ENCODE measurements at regions not wholly inside any gene's neighbourhood (a gene's known extent, or its start where the extent isn't known, plus 50 kb on each side); places are given as distances from the start of the nearest gene placed in this dataset.

DNA sequence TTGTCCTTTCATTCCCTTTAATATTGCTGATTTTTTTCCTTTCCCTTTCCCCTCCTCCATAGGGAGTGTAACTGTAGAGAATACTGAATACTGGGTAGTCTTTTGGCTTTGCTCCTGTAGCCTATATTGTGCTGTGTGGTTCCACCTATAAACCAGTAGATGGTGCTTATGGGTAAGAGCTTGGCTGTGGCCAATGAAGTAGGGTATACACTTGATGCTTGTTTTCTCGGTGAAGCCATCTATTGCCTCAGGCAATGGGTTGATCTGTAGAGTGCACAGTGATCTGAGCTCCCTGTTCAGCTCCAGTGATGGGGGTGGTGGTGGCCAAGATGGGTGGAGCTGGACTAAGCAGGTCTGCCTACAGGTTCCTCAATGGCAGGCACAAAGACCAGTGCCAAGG, 203.3 kb upstream of the IMPG1 start:
- DNase-seq: no peak
- CTCF ChIA-PET: no interaction called here
- WGBS (ENCODE audit: insufficient coverage): 88% methylated on average over 1 of the region's 1 CpG

DNA sequence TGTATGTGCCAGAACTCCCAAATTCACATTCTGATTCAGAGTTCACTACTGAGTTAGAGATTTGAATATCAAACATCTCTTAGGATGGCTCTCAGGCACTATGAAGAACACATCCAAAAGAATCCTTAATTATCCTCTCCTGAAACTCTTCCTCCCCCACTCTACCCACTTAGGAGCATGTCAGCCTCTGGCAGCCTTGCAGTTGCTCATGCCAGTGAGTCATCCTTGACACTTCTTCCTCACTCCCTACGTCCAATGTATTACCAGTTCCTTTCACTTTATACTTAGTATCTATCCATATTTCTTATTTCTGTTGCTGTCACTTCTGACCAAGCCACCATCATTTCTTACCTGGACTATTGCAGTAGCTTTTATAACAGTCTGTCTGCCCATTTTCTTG, 192.0 kb upstream of the IMPG1 start:
- DNase-seq: no peak
- 78% methylated on average over 1 of the region's 1 CpG for WGBS (ENCODE audit: insufficient coverage)
- Histone ChIP-seq H3K27ac (ENCODE audit: insufficient read depth in 1 of 2, low read depth in 1 of 2, low read length in 2 of 2, poor library complexity in 1 of 2, severe bottlenecking in 2 of 2) (no peak overlapping the region), H3K36me3 (ENCODE audit: control insufficient read depth in 4 of 4, insufficient read depth in 4 of 4, low read length in 3 of 4) (no peaks in the 10 kb centered on the region), H3K4me3 (ENCODE audit: control insufficient read depth in 1 of 7, extremely low read depth in 1 of 7, insufficient read depth in 4 of 7, low read depth in 2 of 7, low read length in 6 of 7) (no peak overlapping the region), H3K9me3 (ENCODE audit: control extremely low read depth in 1 of 5, control insufficient read depth in 4 of 5, insufficient read depth in 2 of 5, low read depth in 1 of 5, low read length in 4 of 5) (peaks cover 0 to 7% (median 2%) of the 10 kb centered on the region in 5 experiments), H3K4me1 (ENCODE audit: control extremely low read depth in 1 of 4, control insufficient read depth in 4 of 4, insufficient read depth in 4 of 4, low read length in 3 of 4) (no peaks in the 10 kb centered on the region), H3K27me3 (replicated peaks in 2 of 5; ENCODE audit: control insufficient read depth in 4 of 5, insufficient read depth in 5 of 5, low read length in 4 of 5) (no peaks in the 10 kb centered on the region)
- POLR2A ChIA-PET: no interaction called here
- CTCF ChIA-PET: no interaction called here

More for the DNA sequence above, 203.3 kb upstream of the IMPG1 start:
- Histone ChIP-seq H3K4me3 (ENCODE audit: control insufficient read depth in 1 of 7, extremely low read depth in 1 of 7, insufficient read depth in 4 of 7, low read depth in 2 of 7, low read length in 6 of 7) (no peak overlapping the region), H3K4me1 (ENCODE audit: control extremely low read depth in 1 of 4, control insufficient read depth in 4 of 4, insufficient read depth in 4 of 4, low read length in 3 of 4) (no peaks in the 10 kb centered on the region), H3K9me3 (ENCODE audit: control extremely low read depth in 1 of 5, control insufficient read depth in 4 of 5, insufficient read depth in 2 of 5, low read depth in 1 of 5, low read length in 4 of 5) (peaks cover 0 to 7% (median 3%) of the 10 kb centered on the region in 5 experiments), H3K27ac (ENCODE audit: insufficient read depth in 1 of 2, low read depth in 1 of 2, low read length in 2 of 2, poor library complexity in 1 of 2, severe bottlenecking in 2 of 2) (no peak overlapping the region), H3K27me3 (replicated peaks in 2 of 5; ENCODE audit: control insufficient read depth in 4 of 5, insufficient read depth in 5 of 5, low read length in 4 of 5) (no peaks in the 10 kb centered on the region), H3K36me3 (ENCODE audit: control insufficient read depth in 4 of 4, insufficient read depth in 4 of 4, low read length in 3 of 4) (no peaks in the 10 kb centered on the region)
- POLR2A ChIA-PET: no interaction called here

DNA sequence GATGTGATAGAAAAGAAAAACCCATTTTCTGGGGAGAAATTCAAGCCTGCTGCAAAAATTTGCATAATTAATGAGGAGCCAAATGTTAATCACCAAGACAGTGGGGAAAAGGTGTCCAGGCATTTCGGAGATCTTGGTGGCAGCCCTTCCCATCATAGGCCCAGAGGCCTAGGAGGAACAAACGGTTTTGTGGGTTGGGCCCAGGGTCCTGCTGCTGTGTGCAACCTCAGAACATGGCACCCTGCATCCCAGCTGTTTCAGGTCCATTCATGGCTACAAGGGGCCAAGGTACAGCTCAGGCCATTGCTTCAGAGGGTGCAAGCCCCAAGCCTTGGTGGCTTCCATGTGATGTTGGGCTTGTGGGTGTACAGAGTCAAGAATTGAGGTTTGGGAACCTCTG, 189.8 kb upstream of the IMPG1 start:
- no peak overlapping the region for H3K27ac ChIP-seq (ENCODE audit: insufficient read depth in 1 of 2, low read depth in 1 of 2, low read length in 2 of 2, poor library complexity in 1 of 2, severe bottlenecking in 2 of 2)
- WGBS (ENCODE audit: insufficient coverage): 83% methylated on average over 2 of the region's 2 CpGs
- H3K27me3 ChIP-seq (replicated peaks in 2 of 5; ENCODE audit: control insufficient read depth in 4 of 5, insufficient read depth in 5 of 5, low read length in 4 of 5): no peaks in the 10 kb centered on the region
- H3K9me3 ChIP-seq (ENCODE audit: control extremely low read depth in 1 of 5, control insufficient read depth in 4 of 5, insufficient read depth in 2 of 5, low read depth in 1 of 5, low read length in 4 of 5): peaks cover 0 to 7% (median 2%) of the 10 kb centered on the region in 5 experiments
- POLR2A ChIA-PET: no interaction called here
- no peaks in the 10 kb centered on the region for H3K36me3 ChIP-seq (ENCODE audit: control insufficient read depth in 4 of 4, insufficient read depth in 4 of 4, low read length in 3 of 4)
- no peak for DNase-seq
- no peaks in the 10 kb centered on the region for H3K4me1 ChIP-seq (ENCODE audit: control extremely low read depth in 1 of 4, control insufficient read depth in 4 of 4, insufficient read depth in 4 of 4, low read length in 3 of 4)
- CTCF ChIA-PET: no interaction called here
- H3K4me3 ChIP-seq (ENCODE audit: control insufficient read depth in 1 of 7, extremely low read depth in 1 of 7, insufficient read depth in 4 of 7, low read depth in 2 of 7, low read length in 6 of 7): no peak overlapping the region

DNA sequence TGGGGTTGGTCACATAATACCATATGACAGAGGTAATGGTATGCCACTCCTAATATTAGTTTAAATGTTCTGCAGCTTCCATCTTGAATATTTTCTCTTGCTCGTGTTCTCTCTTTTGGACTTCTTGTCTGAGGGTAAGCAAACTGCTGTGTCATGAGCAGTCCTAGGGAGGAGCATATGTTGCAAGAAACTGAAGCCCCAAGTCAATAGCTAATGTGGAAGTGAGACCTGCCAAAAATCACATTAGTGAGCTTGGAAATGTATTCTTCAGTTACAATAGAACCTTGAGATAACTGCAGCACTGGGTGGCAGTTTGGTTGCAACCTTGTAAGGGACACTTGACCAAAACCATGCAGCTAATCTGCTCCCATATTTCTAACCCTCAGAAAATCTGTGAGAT, 178.2 kb upstream of the IMPG1 start:
- Histone ChIP-seq H3K36me3 (ENCODE audit: control insufficient read depth in 4 of 4, insufficient read depth in 4 of 4, low read length in 3 of 4) (no peaks in the 10 kb centered on the region), H3K27me3 (replicated peaks in 2 of 5; ENCODE audit: control insufficient read depth in 4 of 5, insufficient read depth in 5 of 5, low read length in 4 of 5) (no peaks in the 10 kb centered on the region), H3K9me3 (ENCODE audit: control extremely low read depth in 1 of 5, control insufficient read depth in 4 of 5, insufficient read depth in 2 of 5, low read depth in 1 of 5, low read length in 4 of 5) (no peaks in the 10 kb centered on the region), H3K27ac (ENCODE audit: insufficient read depth in 1 of 2, low read depth in 1 of 2, low read length in 2 of 2, poor library complexity in 1 of 2, severe bottlenecking in 2 of 2) (no peak overlapping the region), H3K4me3 (ENCODE audit: control insufficient read depth in 1 of 7, extremely low read depth in 1 of 7, insufficient read depth in 4 of 7, low read depth in 2 of 7, low read length in 6 of 7) (no peak overlapping the region), H3K4me1 (ENCODE audit: control extremely low read depth in 1 of 4, control insufficient read depth in 4 of 4, insufficient read depth in 4 of 4, low read length in 3 of 4) (no peaks in the 10 kb centered on the region)
- WGBS (ENCODE audit: insufficient coverage): 40% methylated on average over 1 of the region's 1 CpG
- ChIA-PET CTCF (no interaction called here), POLR2A (no interaction called here)
- DNase-seq: no peak

DNA sequence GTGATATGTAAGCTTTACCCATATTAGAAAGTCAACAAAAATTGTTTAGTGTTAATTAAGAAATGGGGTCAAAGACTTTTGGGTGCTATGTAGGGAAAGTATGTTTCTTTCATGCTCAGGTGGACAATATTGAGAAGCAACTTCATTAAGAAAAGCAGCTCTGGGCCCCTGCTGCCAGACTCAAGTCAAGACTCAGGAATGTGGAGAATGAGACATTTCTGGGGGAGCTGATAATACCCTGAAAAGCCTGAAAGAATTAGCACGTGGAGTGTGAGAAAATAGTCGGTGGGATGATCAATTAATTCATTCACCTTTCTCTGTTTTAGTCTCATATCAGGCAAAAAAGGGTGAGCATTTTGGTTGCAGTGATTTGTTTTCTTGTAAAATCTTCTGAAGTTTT, 175.1 kb upstream of the IMPG1 start:
- WGBS (ENCODE audit: insufficient coverage): no CpG with 5 or more reads among the region's 2 CpGs
- no peak for DNase-seq
- Histone ChIP-seq H3K9me3 (ENCODE audit: control extremely low read depth in 1 of 5, control insufficient read depth in 4 of 5, insufficient read depth in 2 of 5, low read depth in 1 of 5, low read length in 4 of 5) (no peaks in the 10 kb centered on the region), H3K4me1 (ENCODE audit: control extremely low read depth in 1 of 4, control insufficient read depth in 4 of 4, insufficient read depth in 4 of 4, low read length in 3 of 4) (no peaks in the 10 kb centered on the region), H3K27me3 (replicated peaks in 2 of 5; ENCODE audit: control insufficient read depth in 4 of 5, insufficient read depth in 5 of 5, low read length in 4 of 5) (no peaks in the 10 kb centered on the region), H3K4me3 (ENCODE audit: control insufficient read depth in 1 of 7, extremely low read depth in 1 of 7, insufficient read depth in 4 of 7, low read depth in 2 of 7, low read length in 6 of 7) (no peak overlapping the region), H3K36me3 (ENCODE audit: control insufficient read depth in 4 of 4, insufficient read depth in 4 of 4, low read length in 3 of 4) (no peaks in the 10 kb centered on the region), H3K27ac (ENCODE audit: insufficient read depth in 1 of 2, low read depth in 1 of 2, low read length in 2 of 2, poor library complexity in 1 of 2, severe bottlenecking in 2 of 2) (no peak overlapping the region)
- POLR2A ChIA-PET: no interaction called here
- CTCF ChIA-PET: no interaction called here

DNA sequence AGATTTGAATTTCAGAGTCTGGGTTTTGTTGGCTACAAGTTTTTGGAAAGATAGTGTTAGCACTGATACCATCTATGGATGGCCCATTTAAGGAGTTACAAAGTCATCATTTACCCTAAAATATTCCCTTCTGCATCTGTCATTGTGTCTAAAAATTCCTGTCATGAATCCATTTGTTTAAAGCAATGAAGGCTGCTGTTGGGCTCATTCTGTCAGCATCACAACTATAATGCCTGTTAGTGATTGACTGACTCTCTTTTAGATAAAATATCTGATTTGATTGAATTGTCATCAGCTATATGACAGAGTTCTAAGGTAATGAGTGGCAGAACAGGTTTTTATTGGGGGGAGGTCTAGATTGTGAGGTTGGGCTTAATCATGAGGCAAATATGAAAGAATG, 167.6 kb upstream of the IMPG1 start:
- Histone ChIP-seq H3K4me3 (ENCODE audit: control insufficient read depth in 1 of 7, extremely low read depth in 1 of 7, insufficient read depth in 4 of 7, low read depth in 2 of 7, low read length in 6 of 7) (no peak overlapping the region), H3K27me3 (replicated peaks in 2 of 5; ENCODE audit: control insufficient read depth in 4 of 5, insufficient read depth in 5 of 5, low read length in 4 of 5) (no peaks in the 10 kb centered on the region), H3K27ac (ENCODE audit: insufficient read depth in 1 of 2, low read depth in 1 of 2, low read length in 2 of 2, poor library complexity in 1 of 2, severe bottlenecking in 2 of 2) (no peak overlapping the region), H3K4me1 (ENCODE audit: control extremely low read depth in 1 of 4, control insufficient read depth in 4 of 4, insufficient read depth in 4 of 4, low read length in 3 of 4) (no peaks in the 10 kb centered on the region), H3K36me3 (ENCODE audit: control insufficient read depth in 4 of 4, insufficient read depth in 4 of 4, low read length in 3 of 4) (no peaks in the 10 kb centered on the region), H3K9me3 (ENCODE audit: control extremely low read depth in 1 of 5, control insufficient read depth in 4 of 5, insufficient read depth in 2 of 5, low read depth in 1 of 5, low read length in 4 of 5) (no peaks in the 10 kb centered on the region)
- CTCF ChIA-PET: no interaction called here
- POLR2A ChIA-PET: no interaction called here
- no peak for DNase-seq

DNA sequence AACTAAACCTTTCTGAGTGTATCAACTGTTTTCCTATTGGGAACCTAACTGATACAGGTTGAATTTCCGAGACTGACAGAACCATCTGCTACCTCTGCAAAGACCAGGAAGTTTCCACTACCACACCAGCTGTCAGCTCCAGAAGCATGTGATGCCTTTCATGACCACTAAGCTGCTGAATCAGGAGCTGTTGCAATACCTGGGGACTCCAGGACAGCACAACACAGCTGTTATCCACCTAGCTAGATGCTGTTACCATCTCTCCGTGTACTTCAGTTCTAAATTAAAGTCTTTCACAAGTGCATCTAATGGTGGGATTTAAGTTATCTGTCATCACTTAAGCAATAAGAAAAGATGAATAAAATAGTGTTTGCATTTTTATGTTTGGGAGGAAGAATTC, 158.2 kb upstream of the IMPG1 start:
- ChIA-PET CTCF (no interaction called here), POLR2A (no interaction called here)
- H3K4me1 ChIP-seq (ENCODE audit: control extremely low read depth in 1 of 4, control insufficient read depth in 4 of 4, insufficient read depth in 4 of 4, low read length in 3 of 4): no peaks in the 10 kb centered on the region
- H3K27me3 ChIP-seq (replicated peaks in 2 of 5; ENCODE audit: control insufficient read depth in 4 of 5, insufficient read depth in 5 of 5, low read length in 4 of 5): no peaks in the 10 kb centered on the region
- no peak for DNase-seq
- no peaks in the 10 kb centered on the region for H3K9me3 ChIP-seq (ENCODE audit: control extremely low read depth in 1 of 5, control insufficient read depth in 4 of 5, insufficient read depth in 2 of 5, low read depth in 1 of 5, low read length in 4 of 5)
- WGBS (ENCODE audit: insufficient coverage): 88% methylated on average over 1 of the region's 2 CpGs
- no peak overlapping the region for H3K4me3 ChIP-seq (ENCODE audit: control insufficient read depth in 1 of 7, extremely low read depth in 1 of 7, insufficient read depth in 4 of 7, low read depth in 2 of 7, low read length in 6 of 7)
- no peaks in the 10 kb centered on the region for H3K36me3 ChIP-seq (ENCODE audit: control insufficient read depth in 4 of 4, insufficient read depth in 4 of 4, low read length in 3 of 4)
- no peak overlapping the region for H3K27ac ChIP-seq (ENCODE audit: insufficient read depth in 1 of 2, low read depth in 1 of 2, low read length in 2 of 2, poor library complexity in 1 of 2, severe bottlenecking in 2 of 2)

DNA sequence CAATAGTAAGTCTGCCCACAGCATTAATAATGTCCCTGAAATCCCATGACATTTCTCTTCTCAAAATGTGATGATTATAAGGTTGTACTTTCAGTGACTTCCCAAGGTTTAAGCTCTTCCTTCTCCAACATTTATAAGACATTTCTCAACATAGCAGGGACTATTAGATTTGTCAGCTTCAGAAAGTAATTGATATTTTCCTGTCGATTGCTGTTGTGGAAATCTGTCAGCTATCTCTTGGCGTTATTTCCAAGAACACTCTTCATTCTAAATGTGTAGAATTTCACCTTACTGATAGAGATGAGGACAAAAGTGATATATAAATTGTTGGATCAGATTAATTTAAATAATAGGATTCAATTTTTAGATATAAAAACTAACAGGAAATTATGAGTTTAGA, 149.7 kb upstream of the IMPG1 start:
- POLR2A ChIA-PET: no interaction called here
- Histone ChIP-seq H3K36me3 (ENCODE audit: control insufficient read depth in 4 of 4, insufficient read depth in 4 of 4, low read length in 3 of 4) (no peaks in the 10 kb centered on the region), H3K27me3 (replicated peaks in 2 of 5; ENCODE audit: control insufficient read depth in 4 of 5, insufficient read depth in 5 of 5, low read length in 4 of 5) (no peaks in the 10 kb centered on the region), H3K27ac (ENCODE audit: insufficient read depth in 1 of 2, low read depth in 1 of 2, low read length in 2 of 2, poor library complexity in 1 of 2, severe bottlenecking in 2 of 2) (no peak overlapping the region), H3K4me3 (ENCODE audit: control insufficient read depth in 1 of 7, extremely low read depth in 1 of 7, insufficient read depth in 4 of 7, low read depth in 2 of 7, low read length in 6 of 7) (no peak overlapping the region), H3K4me1 (ENCODE audit: control extremely low read depth in 1 of 4, control insufficient read depth in 4 of 4, insufficient read depth in 4 of 4, low read length in 3 of 4) (no peaks in the 10 kb centered on the region), H3K9me3 (ENCODE audit: control extremely low read depth in 1 of 5, control insufficient read depth in 4 of 5, insufficient read depth in 2 of 5, low read depth in 1 of 5, low read length in 4 of 5) (no peaks in the 10 kb centered on the region)
- WGBS (ENCODE audit: insufficient coverage): no CpG with 5 or more reads among the region's 2 CpGs
- no peak for DNase-seq
- CTCF ChIA-PET: no interaction called here

All from common myeloid progenitor, CD34-positive (primary cell).